Endodermal cell (in vitro differentiated cells): ENCODE measurements at regions not wholly inside any gene's neighbourhood (a gene's known extent, or its start where the extent isn't known, plus 50 kb on each side); places are given as distances from the start of the nearest gene placed in this dataset.

ENCODE experiments used
- DNase-seq: peaks from one replicate; pipeline ENCODE4 v3.0.0-alpha.2; 2017
- H3K27ac ChIP-seq: 2 replicates; pipeline ENCODE4 v1.5.1; 2013; ENCODE audit warnings: mild to moderate bottlenecking, low read depth, low read length, moderate library complexity
- H3K27me3 ChIP-seq: 2 replicates; pipeline ENCODE4 v1.6.1; 2013; ENCODE audit warnings: mild to moderate bottlenecking, low read length, moderate library complexity; ENCODE audit not compliant: insufficient read depth, control insufficient read depth, poor library complexity, severe bottlenecking
- H3K36me3 ChIP-seq: 2 replicates; pipeline ENCODE4 v1.7.0; 2013; ENCODE audit warnings: mild to moderate bottlenecking, low read length, moderate library complexity; ENCODE audit not compliant: control insufficient read depth, insufficient read depth
- H3K4me1 ChIP-seq: one replicate; pipeline ENCODE4 v1.7.0; 2013; ENCODE audit warnings: low read length; ENCODE audit not compliant: control insufficient read depth, insufficient read depth
- H3K4me3 ChIP-seq: 2 replicates; pipeline ENCODE4 v1.5.1; 2013; ENCODE audit warnings: mild to moderate bottlenecking, low read length, moderate library complexity
- H3K9ac ChIP-seq: 2 replicates; pipeline ENCODE4 v1.6.1; 2013; ENCODE audit warnings: mild to moderate bottlenecking, low read length, moderate library complexity; ENCODE audit not compliant: poor library complexity, severe bottlenecking; ENCODE audit errors: extremely low read depth
- H3K9me3 ChIP-seq: 2 replicates; pipeline ENCODE4 v1.6.1; 2013; ENCODE audit warnings: mild to moderate bottlenecking, low read length, moderate library complexity; ENCODE audit not compliant: control insufficient read depth
- H3K27ac Mint-ChIP-seq: 2 replicates; pipeline ENCODE4 v1.8.0; 2020; ENCODE audit warnings: mixed read lengths
- H3K27me3 Mint-ChIP-seq: 2 replicates; pipeline ENCODE4 v1.8.0; 2021; ENCODE audit warnings: mild to moderate bottlenecking, mixed read lengths; ENCODE audit not compliant: insufficient read depth
- H3K36me3 Mint-ChIP-seq: 2 replicates; pipeline ENCODE4 v1.8.0; 2020; ENCODE audit warnings: low read depth, mixed read lengths
- H3K4me1 Mint-ChIP-seq: 2 replicates; pipeline ENCODE4 v1.8.0; 2020; ENCODE audit warnings: mixed read lengths
- H3K4me3 Mint-ChIP-seq: 2 replicates; pipeline ENCODE4 v1.8.0; 2020; ENCODE audit warnings: mild to moderate bottlenecking, moderate library complexity, mixed read lengths
- H3K9me3 Mint-ChIP-seq: 2 replicates; pipeline ENCODE4 v1.8.0; 2020; ENCODE audit warnings: mild to moderate bottlenecking, mixed read lengths
- CTCF ChIP-seq: fragments of 200-600 bp; sonication (generic); conservative IDR thresholded peaks from 2 replicates; pipeline ENCODE4 v1.5.0; 2021; ENCODE audit warnings: antibody characterized with exemption, mild to moderate bottlenecking
- WGBS, 2 experiments: methylation state at CpG; one replicate each; pipeline versions ENCODE4 v1.1.5 to v1.1.7; 2013; ENCODE audit warnings: missing lambda C conversion rate in 2 of 2, mixed read lengths in 1 of 2; ENCODE audit not compliant: insufficient coverage in 1 of 2, insufficient read length in 1 of 2; 5-methylcytosine and 5-hydroxymethylcytosine counted together

- H3K9me3 ChIP-seq = peaks cover 16% of the 10 kb centered on the region
- no peak overlapping the region for H3K9ac ChIP-seq
- H3K36me3 ChIP-seq = no peaks in the 10 kb centered on the region
- Mint-ChIP-seq H3K4me3 (no peak overlapping the region), H3K36me3 (peaks cover 4% of the 10 kb centered on the region), H3K27ac (no peak overlapping the region), H3K27me3 (no peaks in the 10 kb centered on the region), H3K9me3 (peaks cover 31% of the 10 kb centered on the region), H3K4me1 (peaks cover 35% of the 10 kb centered on the region)
- no peaks in the 10 kb centered on the region for H3K27me3 ChIP-seq
- TF ChIP-seq CTCF = no peak
- WGBS, 2 experiments = 71 to 91% methylated on average over 1 of the region's 1 CpG
- no peak for DNase-seq
- H3K4me3 ChIP-seq = no peak overlapping the region
- no peak overlapping the region for H3K27ac ChIP-seq
- H3K4me1 ChIP-seq = peaks cover 6% of the 10 kb centered on the region
Measured at GRCh38 chr5:116756531-116756930, 181.9 kb upstream of the SEMA6A start.

GRCh38 chr5:116754556-116754955, 179.9 kb upstream of the SEMA6A start:
- H3K9me3 ChIP-seq = peaks cover 16% of the 10 kb centered on the region
- H3K27me3 Mint-ChIP-seq = no peaks in the 10 kb centered on the region
- no peak overlapping the region for H3K4me3 ChIP-seq
- H3K4me1 ChIP-seq = no peaks in the 10 kb centered on the region
- no peaks in the 10 kb centered on the region for H3K27me3 ChIP-seq
- no peak overlapping the region for H3K9ac ChIP-seq
- H3K9me3 Mint-ChIP-seq = peaks cover 31% of the 10 kb centered on the region
- TF ChIP-seq CTCF = no peak
- no peak overlapping the region for H3K27ac Mint-ChIP-seq
- H3K4me3 Mint-ChIP-seq = no peak overlapping the region
- H3K27ac ChIP-seq = no peak overlapping the region
- no peak for DNase-seq
- H3K36me3 Mint-ChIP-seq = peaks cover 4% of the 10 kb centered on the region
- no peaks in the 10 kb centered on the region for H3K36me3 ChIP-seq
- peaks cover 24% of the 10 kb centered on the region for H3K4me1 Mint-ChIP-seq

- no peak overlapping the region for H3K4me3 Mint-ChIP-seq
- Histone ChIP-seq H3K27me3 (no peaks in the 10 kb centered on the region), H3K9ac (no peak overlapping the region), H3K4me1 (no peaks in the 10 kb centered on the region), H3K27ac (no peak overlapping the region), H3K36me3 (no peaks in the 10 kb centered on the region), H3K4me3 (no peak overlapping the region), H3K9me3 (peaks cover 9% of the 10 kb centered on the region)
- TF ChIP-seq CTCF = no peak
- H3K36me3 Mint-ChIP-seq = peaks cover 3% of the 10 kb centered on the region
- peaks cover 19% of the 10 kb centered on the region for H3K4me1 Mint-ChIP-seq
- peaks cover 16% of the 10 kb centered on the region for H3K9me3 Mint-ChIP-seq
- no peaks in the 10 kb centered on the region for H3K27me3 Mint-ChIP-seq
- DNase-seq = no peak
- no peak overlapping the region for H3K27ac Mint-ChIP-seq
Measured at GRCh38 chr5:116751684-116752083, 177.1 kb upstream of the SEMA6A start.
